T-helper 1 cell treated with Interleukin-12 subunit alpha and Interleukin-12 subunit beta and Interleukin-4 antibody, amounts not matched to agents 30 μg/mL and 1 μg/mL, for 36 hours (primary cell): ENCODE measurements at regions not wholly inside any gene's neighbourhood (a gene's known extent, or its start where the extent isn't known, plus 50 kb on each side); places are given as distances from the start of the nearest gene placed in this dataset.

Experiments
- H3K27ac Mint-ChIP-seq: one replicate; pipeline ENCODE4 v1.8.0; 2021; ENCODE audit warnings: mild to moderate bottlenecking, mixed read lengths
- H3K27me3 Mint-ChIP-seq: one replicate; pipeline ENCODE4 v1.8.0; 2021; ENCODE audit warnings: low read depth, mixed read lengths
- H3K36me3 Mint-ChIP-seq: one replicate; pipeline ENCODE4 v1.8.0; 2021; ENCODE audit warnings: low read depth, mixed read lengths
- H3K4me1 Mint-ChIP-seq: one replicate; pipeline ENCODE4 v1.8.0; 2021; ENCODE audit warnings: low read depth, mixed read lengths
- H3K4me3 Mint-ChIP-seq: one replicate; pipeline ENCODE4 v1.8.0; 2021; ENCODE audit warnings: mild to moderate bottlenecking, moderate library complexity, mixed read lengths
- H3K9me3 Mint-ChIP-seq: one replicate; pipeline ENCODE4 v1.8.0; 2021; ENCODE audit warnings: mixed read lengths

DNA sequence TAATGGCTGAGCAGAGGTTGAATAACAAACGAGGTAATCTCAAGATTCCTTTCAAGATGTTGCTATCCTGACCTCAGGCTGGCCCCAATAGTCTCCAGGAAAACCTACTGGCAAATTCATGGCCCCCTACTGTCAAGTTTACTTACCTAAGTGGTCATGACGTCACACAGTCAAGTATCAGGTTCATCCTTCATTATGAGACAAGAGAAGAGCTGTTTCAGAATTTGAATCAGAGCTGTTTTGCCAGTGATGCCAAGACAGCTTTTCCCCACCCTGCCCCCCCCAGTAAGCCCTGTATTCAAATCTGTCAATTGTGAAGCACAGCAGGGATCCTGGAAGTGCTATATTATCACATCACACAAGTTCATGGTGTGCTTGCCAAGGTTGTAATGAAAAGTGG lies 509.6 kb downstream of the NOVA1 start:
- no peaks in the 10 kb centered on the region for H3K36me3 Mint-ChIP-seq
- H3K27me3 Mint-ChIP-seq: no peaks in the 10 kb centered on the region
- no peak overlapping the region for H3K27ac Mint-ChIP-seq
- peaks cover 35% of the 10 kb centered on the region for H3K9me3 Mint-ChIP-seq
- H3K4me1 Mint-ChIP-seq: no peaks in the 10 kb centered on the region
- H3K4me3 Mint-ChIP-seq: no peak overlapping the region

DNA sequence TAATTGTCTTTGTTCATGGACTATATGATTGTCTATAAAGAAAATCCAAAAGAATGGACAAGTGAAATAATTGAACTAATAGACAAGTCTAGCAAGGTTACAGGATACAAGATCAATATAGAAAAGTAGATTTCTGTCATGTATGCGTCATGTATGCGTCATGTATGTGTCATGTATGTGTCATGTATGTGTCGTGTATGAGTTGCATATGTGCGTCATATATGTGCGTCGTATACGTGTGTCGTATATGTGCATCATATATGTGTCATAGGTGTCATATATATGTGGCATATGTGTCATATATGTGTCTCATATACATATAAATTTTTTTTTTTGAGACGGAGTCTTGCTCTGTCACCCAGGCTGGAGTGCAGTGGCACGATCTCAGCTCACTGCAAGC lies 516.8 kb downstream of the NOVA1 start:
- Mint-ChIP-seq H3K4me1 (no peaks in the 10 kb centered on the region), H3K4me3 (no peak overlapping the region), H3K9me3 (peaks cover 29% of the 10 kb centered on the region), H3K27ac (no peak overlapping the region), H3K36me3 (no peaks in the 10 kb centered on the region), H3K27me3 (no peaks in the 10 kb centered on the region)

DNA sequence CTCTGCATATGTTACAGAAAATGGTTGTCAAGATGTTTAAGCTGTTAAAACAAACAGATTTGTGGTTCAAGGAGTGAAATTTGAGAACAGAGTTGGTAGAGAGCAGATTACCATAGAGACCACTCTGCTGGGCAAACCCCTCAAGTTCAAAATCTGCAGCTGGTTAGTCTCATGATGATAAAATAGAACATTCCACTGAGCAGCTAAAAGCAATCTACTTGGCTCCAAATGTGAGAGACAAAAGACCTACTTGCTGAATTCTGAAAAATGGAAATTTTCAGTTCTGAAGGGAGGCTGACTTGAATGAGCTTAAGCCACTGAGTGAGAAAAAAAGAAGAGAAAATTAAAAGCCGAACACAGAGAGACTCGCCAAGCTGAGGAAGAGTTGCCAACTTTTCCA lies 519.3 kb downstream of the NOVA1 start:
- Mint-ChIP-seq H3K36me3 (no peaks in the 10 kb centered on the region), H3K27me3 (no peaks in the 10 kb centered on the region), H3K9me3 (peaks cover 33% of the 10 kb centered on the region), H3K27ac (no peak overlapping the region), H3K4me3 (no peak overlapping the region), H3K4me1 (no peaks in the 10 kb centered on the region)

DNA sequence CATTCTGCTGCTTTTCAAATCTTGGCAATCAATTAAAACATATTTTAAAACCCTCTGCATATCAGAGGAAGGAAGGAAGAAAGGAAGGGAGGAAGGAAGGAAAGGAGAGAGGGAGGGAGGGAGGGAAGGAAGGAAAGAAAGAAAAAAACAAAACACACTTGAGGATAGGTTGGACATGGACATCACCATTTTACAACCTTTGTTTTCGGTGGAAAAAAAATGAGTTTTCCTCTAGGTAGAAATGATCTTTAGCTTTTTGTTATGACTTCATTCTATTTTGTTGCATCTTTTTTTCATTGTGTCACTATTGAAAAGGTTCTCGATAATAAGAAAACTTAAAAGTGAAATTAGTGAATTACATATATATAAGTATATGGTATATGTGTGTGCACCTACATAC lies 522.9 kb downstream of the NOVA1 start:
- no peak overlapping the region for H3K4me3 Mint-ChIP-seq
- no peaks in the 10 kb centered on the region for H3K27me3 Mint-ChIP-seq
- no peaks in the 10 kb centered on the region for H3K4me1 Mint-ChIP-seq
- H3K9me3 Mint-ChIP-seq: peaks cover 22% of the 10 kb centered on the region
- H3K36me3 Mint-ChIP-seq: no peaks in the 10 kb centered on the region
- H3K27ac Mint-ChIP-seq: no peak overlapping the region

DNA sequence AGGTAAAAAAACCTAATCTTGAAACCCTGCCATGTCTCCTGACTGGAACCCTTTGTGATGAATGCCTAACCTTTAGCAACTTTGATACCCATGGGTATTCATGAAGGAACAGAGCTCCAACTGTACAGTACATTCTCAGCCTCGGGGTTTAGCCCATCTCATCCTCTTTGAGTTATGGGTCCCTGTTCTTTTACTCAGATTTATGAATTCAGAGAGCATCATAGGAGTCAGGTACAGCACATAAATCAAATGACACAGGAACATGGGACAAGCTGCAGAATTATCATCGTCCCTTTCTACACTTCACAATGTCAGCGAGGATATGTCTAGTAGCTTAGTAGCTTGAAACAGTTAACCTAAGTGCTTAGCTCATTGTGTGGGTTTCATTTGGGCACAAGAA lies 527.4 kb downstream of the NOVA1 start:
- H3K36me3 Mint-ChIP-seq: no peaks in the 10 kb centered on the region
- H3K4me3 Mint-ChIP-seq: no peak overlapping the region
- H3K9me3 Mint-ChIP-seq: peaks cover 25% of the 10 kb centered on the region
- no peak overlapping the region for H3K27ac Mint-ChIP-seq
- no peaks in the 10 kb centered on the region for H3K27me3 Mint-ChIP-seq
- no peaks in the 10 kb centered on the region for H3K4me1 Mint-ChIP-seq

DNA sequence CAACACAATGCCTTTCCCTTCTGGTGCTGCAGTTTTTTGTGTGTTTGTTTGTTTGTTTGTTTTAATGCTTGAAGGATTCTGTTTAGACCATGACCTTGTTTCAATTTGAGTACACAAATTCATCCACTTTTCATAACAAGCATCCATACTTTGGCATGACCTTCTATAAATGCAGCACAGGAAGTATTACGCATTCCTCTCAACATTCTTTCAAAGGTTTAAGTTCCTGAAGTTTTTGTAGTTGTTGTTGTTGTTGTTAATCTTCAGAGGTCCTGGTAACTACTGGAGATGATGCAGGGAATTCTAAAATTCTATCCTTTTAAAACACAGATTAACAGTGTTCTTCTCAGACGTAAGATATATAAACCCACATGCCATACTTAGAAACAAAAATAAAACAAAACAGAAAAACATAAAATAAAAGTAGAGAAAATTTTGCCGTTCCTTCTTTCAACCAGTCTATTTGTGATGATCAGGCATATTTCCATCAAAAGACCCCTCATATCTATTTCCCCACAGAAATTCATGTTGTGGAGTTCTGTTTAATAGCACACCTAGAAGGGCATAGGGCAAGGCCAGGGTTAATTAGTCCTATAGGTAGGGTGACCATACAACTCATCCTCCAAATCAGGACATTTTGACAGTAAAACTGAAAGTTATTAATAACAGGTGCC lies 529.9 kb downstream of the NOVA1 start:
- peaks cover 17% of the 10 kb centered on the region for H3K9me3 Mint-ChIP-seq
- H3K4me3 Mint-ChIP-seq: no peak overlapping the region
- H3K27me3 Mint-ChIP-seq: no peaks in the 10 kb centered on the region
- H3K27ac Mint-ChIP-seq: no peak overlapping the region
- no peaks in the 10 kb centered on the region for H3K36me3 Mint-ChIP-seq
- H3K4me1 Mint-ChIP-seq: no peaks in the 10 kb centered on the region

DNA sequence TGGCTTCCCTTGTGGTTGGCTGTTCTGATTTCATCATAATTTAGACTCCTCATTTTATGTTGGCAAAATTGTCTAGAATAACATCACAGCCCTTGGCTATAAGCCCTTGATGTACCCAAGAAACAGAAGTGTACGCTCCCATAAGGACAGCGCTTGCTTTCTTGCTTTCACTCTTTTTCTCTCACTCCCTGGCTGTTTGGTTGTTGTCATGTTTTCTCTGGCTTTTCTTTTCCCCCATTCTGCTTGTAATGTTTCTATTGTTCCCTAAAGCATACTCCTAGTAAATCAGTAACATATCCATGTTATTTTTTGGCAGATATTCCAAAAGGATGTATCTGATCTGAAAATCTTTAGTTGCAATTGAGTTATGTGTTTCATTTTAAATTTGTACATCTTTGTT lies 530.5 kb downstream of the NOVA1 start:
- Mint-ChIP-seq H3K36me3 (no peaks in the 10 kb centered on the region), H3K27ac (no peak overlapping the region), H3K4me3 (no peak overlapping the region), H3K4me1 (no peaks in the 10 kb centered on the region), H3K27me3 (no peaks in the 10 kb centered on the region), H3K9me3 (peaks cover 15% of the 10 kb centered on the region)

DNA sequence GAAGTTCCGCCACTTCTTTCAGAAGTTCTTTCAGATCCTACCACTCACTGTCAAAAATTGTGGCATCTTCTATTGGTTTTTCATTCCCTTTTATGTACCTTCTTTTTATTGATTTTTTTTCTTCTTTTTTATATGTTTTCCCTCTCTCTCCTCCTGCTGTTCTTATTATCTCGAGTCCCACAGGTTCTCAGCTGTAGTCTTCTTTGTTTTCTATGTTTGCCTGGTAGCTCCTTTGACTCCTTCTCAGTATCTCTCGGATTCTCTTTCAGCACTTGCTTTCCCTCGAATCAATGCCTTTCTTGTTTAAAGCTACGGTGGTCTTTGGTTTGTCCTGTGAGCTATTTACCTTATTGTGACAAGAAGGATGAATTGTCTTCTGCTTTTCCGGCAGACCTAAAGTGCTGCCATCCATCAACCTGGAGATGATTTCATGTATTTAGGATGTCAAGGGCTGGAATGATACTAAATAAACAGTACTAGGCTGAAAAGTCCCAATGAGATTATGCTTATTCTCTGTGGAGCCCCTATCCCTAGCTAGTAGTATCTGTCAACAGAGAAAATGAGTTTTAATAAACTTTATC lies 541.7 kb downstream of the NOVA1 start:
- Mint-ChIP-seq H3K36me3 (no peaks in the 10 kb centered on the region), H3K27ac (no peak overlapping the region), H3K4me1 (no peaks in the 10 kb centered on the region), H3K27me3 (no peaks in the 10 kb centered on the region), H3K9me3 (peaks cover 39% of the 10 kb centered on the region), H3K4me3 (no peak overlapping the region)

DNA sequence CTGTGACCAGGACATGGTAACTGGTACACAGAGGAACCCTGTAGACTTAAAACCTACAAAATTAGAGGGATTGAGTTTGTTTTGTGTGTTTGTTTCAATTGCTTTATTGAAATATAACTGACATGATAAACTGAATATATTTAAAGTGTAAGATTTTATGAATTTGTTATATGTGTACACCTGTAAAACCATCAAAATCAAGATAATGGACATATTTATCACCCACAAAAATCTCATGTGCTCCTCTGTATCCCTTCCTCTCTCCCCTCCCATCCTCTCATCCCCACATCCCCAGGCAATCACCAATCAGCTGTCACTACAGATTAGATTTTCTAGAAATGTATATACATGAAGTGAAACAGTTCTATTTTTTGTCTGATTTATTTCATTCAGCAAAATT lies 565.5 kb downstream of the NOVA1 start:
- no peak overlapping the region for H3K27ac Mint-ChIP-seq
- H3K27me3 Mint-ChIP-seq: no peaks in the 10 kb centered on the region
- H3K4me1 Mint-ChIP-seq: no peaks in the 10 kb centered on the region
- H3K9me3 Mint-ChIP-seq: peaks cover 34% of the 10 kb centered on the region
- H3K4me3 Mint-ChIP-seq: no peak overlapping the region
- H3K36me3 Mint-ChIP-seq: no peaks in the 10 kb centered on the region

DNA sequence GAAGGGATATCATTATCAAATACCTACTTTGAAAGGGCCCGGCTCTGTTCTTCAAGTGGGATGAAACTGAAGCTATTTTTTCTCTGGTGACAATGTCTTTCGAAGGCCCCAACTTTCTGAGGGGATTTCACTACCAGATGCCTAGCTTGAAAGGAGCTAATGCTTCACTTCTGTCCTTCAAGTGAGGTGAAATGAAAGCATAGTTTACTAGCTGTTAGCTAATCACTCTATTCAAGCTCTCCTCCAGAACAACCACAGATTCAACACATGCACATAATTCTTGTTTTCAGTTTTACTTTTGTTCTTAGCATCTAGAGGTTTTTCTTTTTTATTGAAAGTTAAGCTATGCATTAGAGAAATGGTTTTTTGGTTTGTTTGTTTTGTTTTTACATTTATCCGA lies 571.4 kb downstream of the NOVA1 start:
- peaks cover 30% of the 10 kb centered on the region for H3K9me3 Mint-ChIP-seq
- H3K4me1 Mint-ChIP-seq: peaks cover 2% of the 10 kb centered on the region
- H3K27me3 Mint-ChIP-seq: no peaks in the 10 kb centered on the region
- no peak overlapping the region for H3K4me3 Mint-ChIP-seq
- H3K27ac Mint-ChIP-seq: no peak overlapping the region
- no peaks in the 10 kb centered on the region for H3K36me3 Mint-ChIP-seq

DNA sequence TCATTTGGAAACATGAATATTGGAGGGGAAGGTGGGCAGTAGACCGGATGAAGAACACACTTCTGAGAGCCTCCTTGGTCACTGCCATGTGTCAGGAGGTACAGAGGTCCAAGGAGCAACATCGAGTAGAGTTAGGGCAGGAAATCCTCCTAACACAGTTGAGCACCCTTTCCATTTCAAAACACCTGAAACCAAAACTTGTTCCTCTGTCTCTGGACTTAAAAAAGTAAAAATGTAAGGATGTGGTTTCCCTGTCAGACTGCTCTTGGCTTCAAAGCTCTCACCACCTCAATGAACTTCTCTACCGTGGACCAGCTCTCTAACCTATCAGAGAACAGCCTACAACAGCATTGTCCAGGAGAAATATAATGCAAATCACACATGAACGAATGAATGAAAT lies 573.9 kb downstream of the NOVA1 start:
- peaks cover 2% of the 10 kb centered on the region for H3K4me1 Mint-ChIP-seq
- no peaks in the 10 kb centered on the region for H3K27me3 Mint-ChIP-seq
- H3K4me3 Mint-ChIP-seq: no peak overlapping the region
- peaks cover 21% of the 10 kb centered on the region for H3K9me3 Mint-ChIP-seq
- no peaks in the 10 kb centered on the region for H3K36me3 Mint-ChIP-seq
- H3K27ac Mint-ChIP-seq: no peak overlapping the region

DNA sequence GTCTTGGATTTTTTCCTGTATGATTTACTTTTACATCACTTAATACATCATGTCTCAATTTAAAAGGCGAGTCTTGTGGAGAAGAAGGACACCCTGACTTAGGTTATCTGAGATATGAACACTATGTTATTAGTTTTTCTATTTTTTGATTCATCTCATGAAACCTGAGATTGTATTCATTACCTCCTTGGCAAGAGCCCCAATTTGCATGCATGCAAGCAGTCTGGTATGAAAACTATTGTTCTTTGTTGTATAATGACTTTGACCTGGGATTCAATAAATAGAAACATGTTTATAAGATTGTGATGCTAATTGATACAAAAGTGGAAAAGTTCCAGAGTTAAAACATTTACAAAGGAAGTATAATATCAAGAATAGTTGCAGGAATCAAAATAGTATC lies 576.1 kb downstream of the NOVA1 start:
- no peaks in the 10 kb centered on the region for H3K36me3 Mint-ChIP-seq
- H3K9me3 Mint-ChIP-seq: peaks cover 15% of the 10 kb centered on the region
- no peak overlapping the region for H3K4me3 Mint-ChIP-seq
- H3K27me3 Mint-ChIP-seq: no peaks in the 10 kb centered on the region
- no peak overlapping the region for H3K27ac Mint-ChIP-seq
- H3K4me1 Mint-ChIP-seq: peaks cover 2% of the 10 kb centered on the region

DNA sequence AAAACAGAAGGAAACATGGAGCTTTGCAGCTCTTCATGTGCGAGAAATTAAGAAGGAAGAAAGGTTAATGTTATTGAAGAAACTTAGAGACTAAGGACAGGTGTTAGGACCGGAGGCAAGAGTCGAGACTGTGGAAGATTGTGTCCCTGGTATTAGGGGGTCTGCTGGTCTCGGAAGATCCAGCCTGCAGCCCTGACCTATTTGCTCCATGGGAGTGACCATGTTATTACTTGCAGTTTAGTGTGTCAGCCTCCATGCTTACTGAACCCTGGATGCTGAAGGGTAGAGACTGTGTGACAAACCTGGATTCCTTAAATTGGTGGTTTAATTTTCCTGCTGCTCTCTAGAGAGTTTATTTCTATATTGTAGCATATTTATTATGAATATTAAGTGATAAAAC lies 580.6 kb downstream of the NOVA1 start:
- Mint-ChIP-seq H3K27me3 (no peaks in the 10 kb centered on the region), H3K9me3 (peaks cover 25% of the 10 kb centered on the region), H3K36me3 (no peaks in the 10 kb centered on the region), H3K4me3 (no peak overlapping the region), H3K4me1 (no peaks in the 10 kb centered on the region), H3K27ac (no peak overlapping the region)

DNA sequence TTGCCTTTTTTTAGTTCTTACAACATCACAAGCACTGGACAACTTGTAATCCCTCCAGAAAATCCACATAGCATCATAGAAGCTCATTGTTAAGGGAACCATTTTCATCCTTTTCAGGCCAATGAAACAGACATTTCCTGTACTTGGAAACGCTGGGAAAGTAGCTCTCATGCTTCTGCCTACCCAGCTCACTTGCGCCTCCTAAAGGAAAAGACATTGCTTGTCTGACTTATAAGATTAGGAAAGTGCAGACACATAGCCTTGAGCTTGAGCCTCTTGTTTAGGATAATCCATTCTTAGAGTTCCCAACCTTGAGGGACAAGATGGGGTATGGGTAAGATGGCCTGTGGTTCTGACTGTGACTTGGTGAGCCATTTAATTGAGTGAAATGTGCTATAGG lies 589.5 kb downstream of the NOVA1 start:
- Mint-ChIP-seq H3K9me3 (peaks cover 35% of the 10 kb centered on the region), H3K36me3 (no peaks in the 10 kb centered on the region), H3K4me1 (no peaks in the 10 kb centered on the region), H3K4me3 (no peak overlapping the region), H3K27me3 (no peaks in the 10 kb centered on the region), H3K27ac (no peak overlapping the region)

DNA sequence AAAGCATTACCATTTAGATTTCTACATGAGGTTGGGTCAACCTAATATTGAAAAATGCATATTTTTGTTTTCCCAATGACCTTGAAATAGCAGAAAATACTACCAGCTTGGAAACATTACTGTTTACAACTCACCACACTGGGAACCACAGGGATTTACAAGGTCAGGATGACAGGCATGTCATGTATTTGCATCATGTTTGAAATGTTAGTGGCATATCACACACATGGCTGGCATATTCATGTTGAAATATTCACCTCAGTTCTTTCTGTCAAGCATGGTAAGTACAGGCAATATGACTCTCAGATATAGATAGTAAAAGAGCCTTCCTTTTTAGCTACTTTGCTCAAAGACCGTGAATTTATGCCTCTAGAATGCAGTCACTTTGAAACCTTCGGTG lies 593.5 kb downstream of the NOVA1 start:
- H3K27ac Mint-ChIP-seq: no peak overlapping the region
- H3K36me3 Mint-ChIP-seq: no peaks in the 10 kb centered on the region
- no peaks in the 10 kb centered on the region for H3K4me1 Mint-ChIP-seq
- H3K4me3 Mint-ChIP-seq: no peak overlapping the region
- peaks cover 12% of the 10 kb centered on the region for H3K9me3 Mint-ChIP-seq
- no peaks in the 10 kb centered on the region for H3K27me3 Mint-ChIP-seq

DNA sequence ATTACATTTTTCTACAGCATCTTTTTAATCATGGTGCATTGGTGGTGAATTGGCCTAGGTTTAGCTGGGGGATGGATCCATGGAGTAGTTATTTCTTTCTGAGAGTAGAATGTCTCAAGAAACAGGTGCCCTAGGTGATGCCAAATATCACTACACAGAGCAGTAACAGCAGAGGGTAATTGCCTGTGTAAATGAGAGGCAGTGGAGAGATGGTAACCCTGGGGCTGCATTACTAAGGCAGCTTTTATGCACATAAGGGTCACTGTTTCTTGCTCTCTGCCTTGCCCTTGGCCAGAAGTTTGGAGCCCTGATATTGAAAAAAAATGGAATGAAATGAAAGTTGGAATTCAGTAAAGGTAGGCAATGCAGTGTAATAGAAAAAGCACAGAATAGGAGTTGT lies 604.0 kb downstream of the NOVA1 start:
- no peaks in the 10 kb centered on the region for H3K36me3 Mint-ChIP-seq
- no peak overlapping the region for H3K27ac Mint-ChIP-seq
- H3K9me3 Mint-ChIP-seq: peaks cover 27% of the 10 kb centered on the region
- no peaks in the 10 kb centered on the region for H3K4me1 Mint-ChIP-seq
- H3K4me3 Mint-ChIP-seq: no peak overlapping the region
- H3K27me3 Mint-ChIP-seq: no peaks in the 10 kb centered on the region
